HEK293T (cell line): ENCODE measurements at regions not wholly inside any gene's neighbourhood (a gene's known extent, or its start where the extent isn't known, plus 50 kb on each side); places are given as distances from the start of the nearest gene placed in this dataset.

Experiments used
- FOXK2 ChIP-seq: fragments of 450-650 bp; IDR thresholded peaks from 2 replicates; pipeline ENCODE4 v1.6.1; 2016; ENCODE audit warnings: mild to moderate bottlenecking
- FOXM1 ChIP-seq: fragments of 450-650 bp; IDR thresholded peaks from 2 replicates; pipeline ENCODE4 v1.6.1; 2017; ENCODE audit warnings: mild to moderate bottlenecking, borderline replicate concordance

DNA sequence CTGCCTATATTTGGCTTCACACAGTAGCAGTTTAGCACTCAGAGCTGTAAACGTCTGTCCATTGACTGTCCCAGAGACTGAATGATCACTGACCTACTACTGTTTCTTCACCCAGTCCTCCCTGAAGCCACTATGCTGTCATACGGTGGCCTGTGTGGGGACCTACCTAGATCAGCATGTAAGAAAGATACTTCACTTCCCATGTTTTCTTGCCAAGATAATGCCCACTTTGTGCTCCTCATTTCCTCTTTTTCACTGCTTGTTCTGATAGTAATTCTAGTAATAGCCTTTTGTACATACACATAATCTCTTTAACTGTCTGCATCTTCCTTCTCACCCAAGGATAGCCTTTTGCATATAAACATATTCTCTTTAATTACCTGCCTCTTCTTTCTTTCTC, 109.9 kb upstream of the TIAM2 start:
- TF ChIP-seq FOXM1 (no peak), FOXK2 (no peak)
